Right lobe of liver (tissue), 6 donors: ENCODE measurements at regions not wholly inside any gene's neighbourhood (a gene's known extent, or its start where the extent isn't known, plus 50 kb on each side); places are given as distances from the start of the nearest gene placed in this dataset.

Experiments
- ATAC-seq, 4 donors: fragments of 200-7000 bp; cut with Tn5 transposase; one replicate each; pipeline ENCODE4 v1.9.1; 2020; ENCODE audit warnings: mild to moderate bottlenecking in 4 of 4, moderate library complexity in 4 of 4
- DNase-seq, 3 donors: peaks; one replicate each; pipeline ENCODE4 v3.0.0-alpha.2; 2020
- H3K27ac ChIP-seq, 3 donors: fragments of 200-600 bp; one replicate each; pipeline ENCODE4 v1.8.0; 2022
- H3K27me3 ChIP-seq, 2 donors: fragments of 200-600 bp; one replicate each; pipeline ENCODE4 v1.8.0; 2022
- H3K36me3 ChIP-seq, 4 donors: fragments of 200-600 bp; sonication (generic) in 1 of 4; one replicate each; pipeline versions ENCODE4 v1.5.1 to v1.8.0; 2017 to 2022; ENCODE audit warnings: control low read depth in 1 of 4
- H3K4me1 ChIP-seq, 4 donors: fragments of 200-600 bp; sonication (generic) in 1 of 4; one replicate each; pipeline versions ENCODE4 v1.5.1 to v1.8.0; 2017 to 2022; ENCODE audit warnings: control low read depth in 1 of 4
- H3K4me3 ChIP-seq, 3 donors: fragments of 200-600 bp; one replicate each; pipeline ENCODE4 v1.8.0; 2022
- H3K9me3 ChIP-seq, 4 donors: fragments of 200-600 bp; sonication (generic) in 1 of 4; one replicate each; pipeline versions ENCODE4 v1.5.1 to v1.8.0; 2017 to 2022; ENCODE audit warnings: control low read depth in 1 of 4
- POLR2A ChIP-seq: fragments of 450-650 bp; IDR thresholded peaks from one replicate; pipeline ENCODE4 v1.6.1; 2017; ENCODE audit warnings: antibody characterized with exemption, mild to moderate bottlenecking
- WGBS: methylation state at CpG from one replicate; pipeline ENCODE4 v1.1.6; 2018; ENCODE audit warnings: low coverage, low lambda C conversion rate; ENCODE audit not compliant: insufficient coverage; ENCODE audit errors: missing lambda C conversion rate; 5-methylcytosine and 5-hydroxymethylcytosine counted together
- intact Hi-C, 2 donors: fragments of 100-400 bp; cut with DNase I; formaldehyde crosslinking; loops; one replicate each; pipeline versions ENCODE4 v1.11.2 to v1.14.1; 2022
- TF ChIP-seq, protein P1 (sequence below), 4 donors: fragments of 200-600 bp in 3 of 4; fragments of 450-650 bp in 1 of 4; IDR thresholded peaks; one replicate each; pipeline versions ENCODE4 v1.5.1 to v1.8.0; 2016 to 2022; ENCODE audit warnings: antibody characterized with exemption in 4 of 4, mild to moderate bottlenecking in 2 of 4
- donor health status: DM: no; HTN: yes; CAD: no.
- donor health status: DM: no; HTN: no; CAD: no.
- donor health status: DM: no; HTN: no; CAD: no.
- donor health status: DM: no; HTN: yes; CAD: no.
- donor health status: DM: no; HTN: yes; CAD: no.

DNA sequence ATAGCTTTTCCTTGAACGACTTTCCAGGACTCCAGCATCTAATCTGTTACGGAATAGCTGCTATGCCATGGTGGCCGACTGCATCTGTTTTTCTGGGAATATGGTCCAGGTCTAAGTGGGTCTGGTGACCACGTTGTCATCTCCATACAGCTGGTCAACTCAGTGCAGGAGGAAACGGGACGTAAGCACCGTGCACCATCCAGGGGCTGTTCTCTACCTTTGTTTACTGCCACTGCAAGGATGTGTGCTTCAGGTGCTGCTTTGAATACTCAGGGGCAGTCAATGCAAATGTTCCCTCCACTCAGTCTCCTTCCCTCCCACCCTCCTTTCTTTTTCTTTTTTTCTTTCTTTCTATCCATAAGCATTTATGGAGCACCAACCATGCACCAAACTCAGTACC, 648.2 kb downstream of the VRK1 start:
- H3K36me3 ChIP-seq: no peaks in the 10 kb centered on the region
- H3K9me3 ChIP-seq: no peaks in the 10 kb centered on the region
- ATAC-seq: no peak
- no peak for DNase-seq
- no peak for TF ChIP-seq POLR2A
- TF ChIP-seq, protein P1, sequence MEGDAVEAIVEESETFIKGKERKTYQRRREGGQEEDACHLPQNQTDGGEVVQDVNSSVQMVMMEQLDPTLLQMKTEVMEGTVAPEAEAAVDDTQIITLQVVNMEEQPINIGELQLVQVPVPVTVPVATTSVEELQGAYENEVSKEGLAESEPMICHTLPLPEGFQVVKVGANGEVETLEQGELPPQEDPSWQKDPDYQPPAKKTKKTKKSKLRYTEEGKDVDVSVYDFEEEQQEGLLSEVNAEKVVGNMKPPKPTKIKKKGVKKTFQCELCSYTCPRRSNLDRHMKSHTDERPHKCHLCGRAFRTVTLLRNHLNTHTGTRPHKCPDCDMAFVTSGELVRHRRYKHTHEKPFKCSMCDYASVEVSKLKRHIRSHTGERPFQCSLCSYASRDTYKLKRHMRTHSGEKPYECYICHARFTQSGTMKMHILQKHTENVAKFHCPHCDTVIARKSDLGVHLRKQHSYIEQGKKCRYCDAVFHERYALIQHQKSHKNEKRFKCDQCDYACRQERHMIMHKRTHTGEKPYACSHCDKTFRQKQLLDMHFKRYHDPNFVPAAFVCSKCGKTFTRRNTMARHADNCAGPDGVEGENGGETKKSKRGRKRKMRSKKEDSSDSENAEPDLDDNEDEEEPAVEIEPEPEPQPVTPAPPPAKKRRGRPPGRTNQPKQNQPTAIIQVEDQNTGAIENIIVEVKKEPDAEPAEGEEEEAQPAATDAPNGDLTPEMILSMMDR (IDR thresholded peaks at IDR 0.05): no peak
- no peak overlapping the region for H3K27ac ChIP-seq
- intact Hi-C loops: no loop called here
- H3K4me3 ChIP-seq: no peak overlapping the region
- no peaks in the 10 kb centered on the region for H3K27me3 ChIP-seq
- 65% methylated on average over 7 of the region's 7 CpGs for WGBS
- no peaks in the 10 kb centered on the region for H3K4me1 ChIP-seq

DNA sequence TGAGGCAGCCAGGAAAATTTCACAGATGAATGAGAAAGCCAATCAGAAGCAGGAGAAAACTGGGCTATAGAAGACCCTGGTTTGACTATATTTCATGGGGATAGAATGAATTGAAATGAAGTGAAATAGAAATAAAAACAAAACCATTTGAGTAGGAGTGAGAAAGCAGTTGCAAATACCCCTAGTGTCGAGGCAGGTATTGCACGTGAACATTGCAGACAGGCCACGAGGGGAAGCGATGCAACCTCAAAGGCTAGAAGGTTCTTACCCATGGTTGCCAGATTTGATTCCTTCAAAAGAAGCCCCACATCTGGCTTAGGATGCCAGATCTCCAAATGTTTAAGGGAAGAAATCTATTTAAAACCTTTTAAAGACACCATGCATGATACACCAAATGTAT, 648.9 kb downstream of the VRK1 start:
- Histone ChIP-seq H3K27ac (no peak overlapping the region), H3K27me3 (no peaks in the 10 kb centered on the region), H3K4me1 (no peaks in the 10 kb centered on the region), H3K36me3 (no peaks in the 10 kb centered on the region), H3K9me3 (no peaks in the 10 kb centered on the region), H3K4me3 (no peak overlapping the region)
- ATAC-seq: no peak
- 83% methylated on average over 4 of the region's 4 CpGs for WGBS
- intact Hi-C loops: no loop called here
- DNase-seq: no peak
- TF ChIP-seq POLR2A: no peak
- TF ChIP-seq, protein P1 (IDR thresholded peaks at IDR 0.05): no peak

DNA sequence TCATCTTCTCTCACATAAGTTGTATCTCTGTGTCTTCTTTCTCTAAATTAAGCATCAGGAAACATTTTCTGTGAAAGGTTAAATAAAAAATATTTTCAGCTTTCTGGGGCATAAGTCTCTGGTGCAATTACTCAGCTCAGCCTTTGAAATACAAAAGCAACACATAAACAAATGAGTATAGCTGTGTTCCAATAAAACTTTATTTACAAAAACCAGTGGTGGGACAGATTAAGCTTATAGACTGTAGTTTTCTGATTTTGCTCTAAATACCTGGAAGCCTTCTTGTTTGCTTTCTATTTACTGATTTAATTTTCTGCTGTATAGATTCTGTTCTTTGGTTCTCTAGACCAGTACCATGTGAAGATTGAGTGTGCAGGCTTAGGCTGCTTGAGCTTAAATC, 655.1 kb downstream of the VRK1 start:
- no peak for DNase-seq
- H3K4me1 ChIP-seq: peaks cover 0 to 3% (median 0%) of the 10 kb centered on the region in 4 donors
- H3K4me3 ChIP-seq: no peak overlapping the region
- no peaks in the 10 kb centered on the region for H3K9me3 ChIP-seq
- TF ChIP-seq, protein P1 (IDR thresholded peaks at IDR 0.05): no peak
- no peak for TF ChIP-seq POLR2A
- H3K27ac ChIP-seq: no peak overlapping the region
- H3K27me3 ChIP-seq: no peaks in the 10 kb centered on the region
- no peaks in the 10 kb centered on the region for H3K36me3 ChIP-seq
- intact Hi-C loops: no loop called here
- no peak for ATAC-seq

DNA sequence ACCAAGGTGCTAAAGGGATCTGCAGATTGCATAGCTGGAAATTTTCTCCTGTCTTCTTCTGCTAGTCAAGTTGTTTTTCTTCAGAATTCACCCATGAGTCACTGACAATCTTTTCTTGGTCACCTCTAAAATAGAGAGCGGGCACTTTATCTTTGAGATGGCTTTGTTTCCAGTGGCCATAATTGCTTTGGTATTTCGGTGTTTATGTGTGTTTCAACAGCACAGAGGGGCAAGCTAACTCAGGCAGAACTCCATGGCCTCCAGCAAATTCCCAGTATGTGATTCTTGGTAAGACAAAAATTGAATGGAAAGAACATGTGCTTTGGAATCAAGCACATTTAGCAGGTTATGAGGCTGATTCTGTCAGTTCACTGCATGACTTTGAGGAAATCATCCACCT, 656.8 kb downstream of the VRK1 start:
- Histone ChIP-seq H3K9me3 (no peaks in the 10 kb centered on the region), H3K27me3 (no peaks in the 10 kb centered on the region), H3K27ac (no peak overlapping the region), H3K4me3 (no peak overlapping the region), H3K36me3 (no peaks in the 10 kb centered on the region), H3K4me1 (peaks cover 0 to 3% (median 0%) of the 10 kb centered on the region in 4 donors)
- no peak for TF ChIP-seq POLR2A
- TF ChIP-seq, protein P1 (IDR thresholded peaks at IDR 0.05): no peak
- 82% methylated on average over 2 of the region's 2 CpGs for WGBS
- intact Hi-C loops: no loop called here
- DNase-seq (no peak), ATAC-seq (no peak)

DNA sequence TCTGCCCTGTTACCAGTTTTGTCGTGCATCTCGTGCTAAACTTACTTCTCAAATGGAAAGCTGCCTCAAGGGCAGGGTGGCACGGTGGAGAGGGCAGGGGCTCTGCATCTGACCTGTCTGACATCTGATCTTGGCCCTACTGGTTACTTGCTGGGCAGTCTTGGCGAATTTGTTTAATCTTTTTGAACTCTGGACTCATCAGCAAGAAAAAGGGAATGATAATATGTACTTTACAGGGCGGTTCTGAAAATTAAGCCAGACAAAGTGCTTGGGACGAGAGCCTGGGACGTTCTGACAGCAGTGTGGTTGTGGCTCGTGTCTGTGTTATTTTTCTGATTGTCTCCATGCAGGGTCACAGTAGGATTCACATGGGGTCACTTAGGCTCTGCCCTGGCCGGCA, 659.3 kb downstream of the VRK1 start:
- peak in 1 of 4 donors; percentile 22 for ATAC-seq
- no peaks in the 10 kb centered on the region for H3K9me3 ChIP-seq
- intact Hi-C loops: no loop called here
- H3K4me3 ChIP-seq: no peak overlapping the region
- H3K4me1 ChIP-seq: peaks cover 0 to 3% (median 0%) of the 10 kb centered on the region in 4 donors
- TF ChIP-seq, protein P1 (IDR thresholded peaks at IDR 0.05): no peak
- TF ChIP-seq POLR2A: no peak
- 37% methylated on average over 8 of the region's 9 CpGs for WGBS
- H3K36me3 ChIP-seq: no peaks in the 10 kb centered on the region
- DNase-seq: no peak
- no peak overlapping the region for H3K27ac ChIP-seq
- H3K27me3 ChIP-seq: no peaks in the 10 kb centered on the region
